ENCODE measurements at regions not wholly inside any gene's neighbourhood (a gene's known extent, or its start where the extent isn't known, plus 50 kb on each side); places are given as distances from the start of the nearest gene placed in this dataset.
"Not testable (repeated sequence)": the region's sequence is repeated elsewhere in the genome, so short reads cannot be mapped to it uniquely, and the experiment has no call there.

DNA sequence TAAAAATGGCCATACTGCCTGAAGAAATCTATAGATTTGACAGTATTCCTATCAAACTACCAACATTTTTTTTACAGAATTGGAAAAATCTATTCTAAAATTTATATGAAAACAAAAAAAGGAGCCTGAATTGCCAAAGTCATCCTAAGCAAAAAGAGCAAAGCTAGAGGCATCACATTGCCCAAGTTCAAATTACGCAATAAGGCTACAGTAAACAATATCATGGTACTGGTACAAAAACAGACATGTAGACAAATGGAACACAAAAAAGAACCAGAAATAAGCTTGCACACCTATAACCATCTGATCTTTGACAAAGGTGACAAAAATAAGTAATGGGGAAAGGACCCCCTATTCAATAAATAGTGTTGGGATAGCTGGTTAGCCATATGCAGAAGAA, 50.2 kb upstream of the THSD7B start:
- H3K27me3 ChIP-seq (ENCODE audit: control insufficient read depth in 2 of 2, insufficient read depth in 2 of 2, low read length in 2 of 2): no peaks in the 10 kb centered on the region
- H3K4me1 ChIP-seq (ENCODE audit: control insufficient read depth in 2 of 2, insufficient read depth in 2 of 2, low read length in 2 of 2): no peaks in the 10 kb centered on the region
- no peak overlapping the region for H3K27ac ChIP-seq (ENCODE audit: low read depth in 2 of 2, low read length in 2 of 2)
- no peak overlapping the region for H3K4me3 ChIP-seq (ENCODE audit: low read length in 2 of 2)
- no peak overlapping the region for H3K9ac ChIP-seq (ENCODE audit: low read depth in 1 of 2, low read length in 2 of 2)
- no peaks in the 10 kb centered on the region for H3K36me3 ChIP-seq (ENCODE audit: control insufficient read depth in 2 of 2, insufficient read depth in 2 of 2, low read length in 2 of 2)
- H3K9me3 ChIP-seq (ENCODE audit: control insufficient read depth in 2 of 2, low read length in 2 of 2): no peaks in the 10 kb centered on the region

DNA sequence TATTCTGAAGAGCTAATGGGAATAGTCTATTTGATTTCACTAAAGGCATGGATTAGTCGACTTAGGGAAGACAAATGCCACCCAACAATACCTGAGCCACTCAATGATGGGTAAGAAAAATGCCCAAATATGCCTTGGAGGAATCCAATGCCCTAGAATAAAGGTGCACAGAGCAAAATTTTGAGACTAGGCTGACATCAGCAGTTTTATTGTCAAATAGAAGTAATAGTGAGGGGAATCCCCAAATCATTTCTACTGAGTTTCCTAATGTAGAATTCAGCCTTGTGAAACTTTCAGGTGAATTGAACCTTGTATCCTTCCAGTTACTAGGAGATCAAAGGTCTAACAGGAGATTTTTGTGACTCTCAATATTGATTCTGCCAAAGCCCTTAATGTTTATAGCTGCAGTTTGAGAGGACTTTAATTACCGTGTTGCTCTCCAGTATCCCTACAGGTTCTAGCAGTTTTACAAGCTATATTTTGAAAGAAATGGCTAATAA, 50.8 kb upstream of the THSD7B start:
- H3K36me3 ChIP-seq (ENCODE audit: control insufficient read depth in 2 of 2, insufficient read depth in 2 of 2, low read length in 2 of 2): no peaks in the 10 kb centered on the region
- no peaks in the 10 kb centered on the region for H3K9me3 ChIP-seq (ENCODE audit: control insufficient read depth in 2 of 2, low read length in 2 of 2)
- H3K27me3 ChIP-seq (ENCODE audit: control insufficient read depth in 2 of 2, insufficient read depth in 2 of 2, low read length in 2 of 2): no peaks in the 10 kb centered on the region
- no peak overlapping the region for H3K4me3 ChIP-seq (ENCODE audit: low read length in 2 of 2)
- no peak overlapping the region for H3K9ac ChIP-seq (ENCODE audit: low read depth in 1 of 2, low read length in 2 of 2)
- H3K27ac ChIP-seq (ENCODE audit: low read depth in 2 of 2, low read length in 2 of 2): no peak overlapping the region
- H3K4me1 ChIP-seq (ENCODE audit: control insufficient read depth in 2 of 2, insufficient read depth in 2 of 2, low read length in 2 of 2): no peaks in the 10 kb centered on the region

DNA sequence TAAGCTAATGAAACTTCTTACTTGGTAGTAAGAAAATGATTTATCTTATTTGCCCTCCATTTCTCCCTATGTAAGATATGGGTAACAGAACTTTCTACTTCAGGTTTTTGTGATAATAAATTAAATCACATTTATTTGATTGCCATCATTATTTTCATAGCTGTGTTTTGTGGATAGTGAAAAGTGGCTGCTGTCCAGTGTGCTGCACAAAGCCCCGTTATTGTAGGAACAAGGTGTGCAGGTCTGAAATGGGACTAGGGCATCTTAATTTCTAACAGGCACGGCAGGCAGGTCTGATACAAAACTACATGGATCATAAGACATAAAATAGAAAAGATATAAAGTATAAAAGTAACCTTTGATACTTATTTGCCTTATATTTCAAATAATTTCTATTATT, 51.6 kb upstream of the THSD7B start:
- Histone ChIP-seq H3K4me3 (ENCODE audit: low read length in 2 of 2) (no peak overlapping the region), H3K9me3 (ENCODE audit: control insufficient read depth in 2 of 2, low read length in 2 of 2) (no peaks in the 10 kb centered on the region), H3K9ac (ENCODE audit: low read depth in 1 of 2, low read length in 2 of 2) (no peak overlapping the region), H3K36me3 (ENCODE audit: control insufficient read depth in 2 of 2, insufficient read depth in 2 of 2, low read length in 2 of 2) (no peaks in the 10 kb centered on the region), H3K27ac (ENCODE audit: low read depth in 2 of 2, low read length in 2 of 2) (no peak overlapping the region), H3K27me3 (ENCODE audit: control insufficient read depth in 2 of 2, insufficient read depth in 2 of 2, low read length in 2 of 2) (no peaks in the 10 kb centered on the region), H3K4me1 (ENCODE audit: control insufficient read depth in 2 of 2, insufficient read depth in 2 of 2, low read length in 2 of 2) (no peaks in the 10 kb centered on the region)

DNA sequence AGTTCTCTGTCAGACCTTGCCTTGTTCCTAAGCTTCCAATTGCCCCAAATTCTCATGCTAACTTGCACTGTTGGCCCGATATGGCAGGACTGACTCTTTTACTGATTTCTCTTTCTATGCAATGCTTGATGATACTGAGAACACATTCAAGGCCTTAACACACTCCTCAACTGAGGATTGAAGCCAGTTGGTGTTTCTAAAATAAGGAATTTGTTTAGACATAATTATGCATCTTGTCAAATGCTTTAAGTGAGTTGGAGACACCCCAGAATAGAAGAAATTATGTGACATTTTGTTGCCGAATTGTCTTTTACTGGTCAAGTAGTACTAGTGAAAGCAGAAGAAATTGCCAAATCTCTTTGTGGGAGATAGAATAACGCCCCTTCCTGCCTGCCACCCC, 60.0 kb upstream of the THSD7B start:
- no peaks in the 10 kb centered on the region for H3K27me3 ChIP-seq (ENCODE audit: control insufficient read depth in 2 of 2, insufficient read depth in 2 of 2, low read length in 2 of 2)
- H3K4me3 ChIP-seq (ENCODE audit: low read length in 2 of 2): no peak overlapping the region
- no peaks in the 10 kb centered on the region for H3K4me1 ChIP-seq (ENCODE audit: control insufficient read depth in 2 of 2, insufficient read depth in 2 of 2, low read length in 2 of 2)
- H3K9me3 ChIP-seq (ENCODE audit: control insufficient read depth in 2 of 2, low read length in 2 of 2): no peaks in the 10 kb centered on the region
- H3K36me3 ChIP-seq (ENCODE audit: control insufficient read depth in 2 of 2, insufficient read depth in 2 of 2, low read length in 2 of 2): no peaks in the 10 kb centered on the region
- no peak overlapping the region for H3K9ac ChIP-seq (ENCODE audit: low read depth in 1 of 2, low read length in 2 of 2)
- no peak overlapping the region for H3K27ac ChIP-seq (ENCODE audit: low read depth in 2 of 2, low read length in 2 of 2)

DNA sequence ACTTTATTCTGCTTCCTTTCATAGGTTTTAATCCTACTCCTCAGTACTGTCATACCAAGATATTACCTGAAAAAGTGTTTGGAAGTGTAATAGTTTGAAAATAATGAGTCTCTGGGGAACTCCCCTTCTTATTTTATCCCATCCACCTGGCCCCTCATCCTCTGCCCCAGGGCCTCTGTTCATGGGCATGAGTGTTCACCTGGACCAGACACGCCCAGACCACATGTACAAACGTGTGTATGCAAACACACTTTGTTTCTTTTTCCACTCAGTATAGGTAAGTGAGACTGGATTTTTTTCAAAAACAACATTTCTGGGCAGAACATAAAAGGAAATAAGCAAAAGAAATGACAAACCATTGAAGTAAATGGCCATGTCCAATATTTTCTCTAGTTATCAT, 62.1 kb upstream of the THSD7B start:
- no peaks in the 10 kb centered on the region for H3K4me1 ChIP-seq (ENCODE audit: control insufficient read depth in 2 of 2, insufficient read depth in 2 of 2, low read length in 2 of 2)
- H3K36me3 ChIP-seq (ENCODE audit: control insufficient read depth in 2 of 2, insufficient read depth in 2 of 2, low read length in 2 of 2): no peaks in the 10 kb centered on the region
- H3K9ac ChIP-seq (ENCODE audit: low read depth in 1 of 2, low read length in 2 of 2): no peak overlapping the region
- no peak overlapping the region for H3K27ac ChIP-seq (ENCODE audit: low read depth in 2 of 2, low read length in 2 of 2)
- no peaks in the 10 kb centered on the region for H3K9me3 ChIP-seq (ENCODE audit: control insufficient read depth in 2 of 2, low read length in 2 of 2)
- H3K27me3 ChIP-seq (ENCODE audit: control insufficient read depth in 2 of 2, insufficient read depth in 2 of 2, low read length in 2 of 2): no peaks in the 10 kb centered on the region
- H3K4me3 ChIP-seq (ENCODE audit: low read length in 2 of 2): no peak overlapping the region

DNA sequence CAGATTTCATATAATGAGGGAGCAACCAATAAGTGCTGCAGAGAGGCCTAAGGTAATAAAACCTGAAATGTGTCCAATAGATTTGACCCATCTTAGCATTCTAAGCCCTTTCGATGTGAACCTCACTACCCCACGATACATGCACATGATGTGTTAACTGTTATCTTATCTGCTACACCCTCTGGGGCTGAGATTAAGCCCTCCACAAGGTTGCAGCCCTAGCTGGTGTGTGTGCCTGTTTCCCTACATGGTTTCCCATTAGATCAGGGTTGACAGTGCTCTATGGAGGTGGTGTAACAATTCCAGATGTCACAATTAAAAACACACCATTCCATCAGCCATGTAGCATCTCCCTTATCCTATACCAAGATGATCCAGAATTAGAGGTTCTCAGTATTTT, 68.9 kb upstream of the THSD7B start:
- no peaks in the 10 kb centered on the region for H3K36me3 ChIP-seq (ENCODE audit: control insufficient read depth in 2 of 2, insufficient read depth in 2 of 2, low read length in 2 of 2)
- no peak overlapping the region for H3K4me3 ChIP-seq (ENCODE audit: low read length in 2 of 2)
- H3K9me3 ChIP-seq (ENCODE audit: control insufficient read depth in 2 of 2, low read length in 2 of 2): no peaks in the 10 kb centered on the region
- no peak overlapping the region for H3K9ac ChIP-seq (ENCODE audit: low read depth in 1 of 2, low read length in 2 of 2)
- H3K27me3 ChIP-seq (ENCODE audit: control insufficient read depth in 2 of 2, insufficient read depth in 2 of 2, low read length in 2 of 2): no peaks in the 10 kb centered on the region
- no peak overlapping the region for H3K27ac ChIP-seq (ENCODE audit: low read depth in 2 of 2, low read length in 2 of 2)
- no peaks in the 10 kb centered on the region for H3K4me1 ChIP-seq (ENCODE audit: control insufficient read depth in 2 of 2, insufficient read depth in 2 of 2, low read length in 2 of 2)

DNA sequence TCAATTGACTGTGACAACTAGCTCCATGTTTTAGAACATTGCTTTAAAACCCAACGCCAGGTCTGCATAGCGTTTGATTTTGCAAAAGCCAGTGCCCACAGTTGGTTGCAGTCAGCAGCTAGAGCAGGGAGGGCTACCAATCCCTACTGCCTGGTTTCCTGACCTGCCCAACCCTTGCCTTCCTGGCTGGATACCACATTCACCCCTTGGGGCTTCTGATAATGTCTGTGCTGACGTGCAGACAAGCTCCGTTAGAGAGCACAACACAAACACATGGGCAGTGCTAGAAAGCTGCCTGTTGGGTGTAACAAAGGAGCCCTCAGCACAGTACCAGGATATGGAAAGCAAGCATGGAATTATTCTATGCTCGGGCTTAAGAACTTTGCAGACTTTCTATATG, 71.4 kb upstream of the THSD7B start:
- Histone ChIP-seq H3K4me3 (ENCODE audit: low read length in 2 of 2) (no peak overlapping the region), H3K9ac (ENCODE audit: low read depth in 1 of 2, low read length in 2 of 2) (no peak overlapping the region), H3K27me3 (ENCODE audit: control insufficient read depth in 2 of 2, insufficient read depth in 2 of 2, low read length in 2 of 2) (no peaks in the 10 kb centered on the region), H3K9me3 (ENCODE audit: control insufficient read depth in 2 of 2, low read length in 2 of 2) (no peaks in the 10 kb centered on the region), H3K36me3 (ENCODE audit: control insufficient read depth in 2 of 2, insufficient read depth in 2 of 2, low read length in 2 of 2) (no peaks in the 10 kb centered on the region), H3K27ac (ENCODE audit: low read depth in 2 of 2, low read length in 2 of 2) (no peak overlapping the region), H3K4me1 (ENCODE audit: control insufficient read depth in 2 of 2, insufficient read depth in 2 of 2, low read length in 2 of 2) (no peaks in the 10 kb centered on the region)

DNA sequence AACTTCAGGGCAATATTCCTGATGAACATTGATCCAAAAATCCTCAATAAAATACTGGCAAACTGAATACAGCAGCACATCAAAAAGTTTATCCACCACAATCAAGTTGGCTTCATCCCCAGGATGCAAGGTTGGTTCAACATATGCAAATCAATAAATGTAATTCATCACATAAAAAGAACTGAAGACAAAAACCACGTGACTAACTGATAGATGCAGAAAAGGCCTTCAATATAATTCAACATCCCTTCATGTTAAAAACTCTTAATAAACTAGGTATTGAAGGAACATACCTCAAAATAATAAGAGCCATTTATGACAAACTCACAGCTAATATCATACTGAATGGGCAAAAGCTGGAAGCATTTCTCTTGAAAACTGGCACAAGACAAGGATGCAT, 85.3 kb upstream of the THSD7B start:
- H3K9ac ChIP-seq (ENCODE audit: low read depth in 1 of 2, low read length in 2 of 2); H3K36me3 ChIP-seq (ENCODE audit: control insufficient read depth in 2 of 2, insufficient read depth in 2 of 2, low read length in 2 of 2); H3K27ac ChIP-seq (ENCODE audit: low read depth in 2 of 2, low read length in 2 of 2); H3K27me3 ChIP-seq (ENCODE audit: control insufficient read depth in 2 of 2, insufficient read depth in 2 of 2, low read length in 2 of 2); H3K4me1 ChIP-seq (ENCODE audit: control insufficient read depth in 2 of 2, insufficient read depth in 2 of 2, low read length in 2 of 2); H3K9me3 ChIP-seq (ENCODE audit: control insufficient read depth in 2 of 2, low read length in 2 of 2); H3K4me3 ChIP-seq (ENCODE audit: low read length in 2 of 2): not testable (repeated sequence)

DNA sequence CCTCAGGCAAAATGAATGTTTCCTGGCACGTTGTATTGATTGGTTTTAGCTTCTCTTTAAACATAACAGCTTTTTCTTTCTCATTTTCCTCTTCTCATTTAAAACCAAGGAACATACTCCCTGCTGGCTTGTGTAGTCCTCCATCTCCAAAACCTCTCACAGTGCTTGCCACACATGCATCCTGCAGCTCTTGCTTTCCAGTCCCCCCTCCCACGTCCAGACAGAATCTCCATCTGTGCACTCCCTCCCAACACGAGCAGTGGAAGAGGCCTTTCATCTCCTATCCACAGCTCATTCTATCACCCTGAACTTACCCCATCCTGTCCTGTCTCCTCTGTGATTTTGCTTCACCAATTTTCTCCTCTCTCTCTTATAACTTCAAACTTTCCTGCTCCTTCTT, 99.6 kb upstream of the THSD7B start:
- Histone ChIP-seq H3K9me3 (ENCODE audit: control insufficient read depth in 2 of 2, low read length in 2 of 2) (no peaks in the 10 kb centered on the region), H3K27ac (ENCODE audit: low read depth in 2 of 2, low read length in 2 of 2) (no peak overlapping the region), H3K4me3 (ENCODE audit: low read length in 2 of 2) (no peak overlapping the region), H3K27me3 (ENCODE audit: control insufficient read depth in 2 of 2, insufficient read depth in 2 of 2, low read length in 2 of 2) (no peaks in the 10 kb centered on the region), H3K9ac (ENCODE audit: low read depth in 1 of 2, low read length in 2 of 2) (no peak overlapping the region), H3K4me1 (ENCODE audit: control insufficient read depth in 2 of 2, insufficient read depth in 2 of 2, low read length in 2 of 2) (no peaks in the 10 kb centered on the region), H3K36me3 (ENCODE audit: control insufficient read depth in 2 of 2, insufficient read depth in 2 of 2, low read length in 2 of 2) (no peaks in the 10 kb centered on the region)

DNA sequence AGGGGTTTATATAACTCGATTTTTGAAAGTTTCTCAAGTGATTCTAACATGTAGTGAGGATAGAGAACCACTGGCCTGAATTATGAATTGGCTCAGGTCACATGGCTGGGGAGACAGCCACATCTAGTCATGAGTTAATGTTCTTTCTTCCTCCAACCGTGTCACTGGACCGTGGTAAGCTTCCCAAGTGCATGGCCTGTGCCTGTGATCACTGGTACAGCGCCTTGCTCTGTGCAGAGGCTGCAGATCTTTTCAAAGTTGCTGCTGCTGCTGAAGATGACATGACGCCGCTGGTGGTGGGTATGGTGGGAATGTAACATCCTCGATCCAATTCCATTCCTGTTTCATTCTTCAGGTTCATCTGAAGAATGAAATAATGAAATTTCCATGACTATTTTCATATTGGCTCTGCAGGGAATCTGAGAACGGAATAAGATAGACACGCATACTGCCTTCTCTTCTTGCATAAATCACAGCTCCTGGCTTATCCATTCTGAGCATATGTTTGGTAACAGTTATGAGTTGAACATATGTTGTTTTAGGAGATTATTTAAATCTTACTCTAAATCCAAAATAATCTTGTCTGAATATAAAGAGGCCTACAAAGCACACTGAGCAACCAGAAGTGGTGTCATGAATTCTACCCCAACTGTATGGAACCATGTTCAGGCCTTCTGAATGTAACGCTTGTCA, 100.5 kb upstream of the THSD7B start:
- no peak overlapping the region for H3K27ac ChIP-seq (ENCODE audit: low read depth in 2 of 2, low read length in 2 of 2)
- H3K36me3 ChIP-seq (ENCODE audit: control insufficient read depth in 2 of 2, insufficient read depth in 2 of 2, low read length in 2 of 2): no peaks in the 10 kb centered on the region
- H3K9ac ChIP-seq (ENCODE audit: low read depth in 1 of 2, low read length in 2 of 2): no peak overlapping the region
- H3K27me3 ChIP-seq (ENCODE audit: control insufficient read depth in 2 of 2, insufficient read depth in 2 of 2, low read length in 2 of 2): no peaks in the 10 kb centered on the region
- no peaks in the 10 kb centered on the region for H3K4me1 ChIP-seq (ENCODE audit: control insufficient read depth in 2 of 2, insufficient read depth in 2 of 2, low read length in 2 of 2)
- no peak overlapping the region for H3K4me3 ChIP-seq (ENCODE audit: low read length in 2 of 2)
- no peaks in the 10 kb centered on the region for H3K9me3 ChIP-seq (ENCODE audit: control insufficient read depth in 2 of 2, low read length in 2 of 2)

DNA sequence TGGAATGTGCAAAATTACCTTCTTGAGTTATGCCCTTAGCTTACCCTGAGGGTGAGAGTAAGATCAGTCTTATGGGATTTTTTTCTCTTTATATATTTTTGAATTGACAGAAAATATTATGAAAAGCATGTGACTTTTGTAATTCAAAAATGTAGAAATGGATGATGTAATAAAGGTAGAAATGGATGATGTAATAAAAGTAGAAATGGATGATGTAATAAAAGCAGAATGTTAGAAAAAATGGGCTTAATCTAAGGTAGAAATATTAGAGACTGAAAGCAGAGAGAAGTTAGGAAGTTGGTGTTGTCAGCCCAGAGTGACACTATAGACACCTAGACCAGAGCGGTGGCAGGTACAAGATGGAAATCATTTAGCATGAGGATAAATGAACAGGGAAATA, 107.1 kb upstream of the THSD7B start:
- H3K27me3 ChIP-seq (ENCODE audit: control insufficient read depth in 2 of 2, insufficient read depth in 2 of 2, low read length in 2 of 2): no peaks in the 10 kb centered on the region
- H3K4me1 ChIP-seq (ENCODE audit: control insufficient read depth in 2 of 2, insufficient read depth in 2 of 2, low read length in 2 of 2): no peaks in the 10 kb centered on the region
- H3K27ac ChIP-seq (ENCODE audit: low read depth in 2 of 2, low read length in 2 of 2): no peak overlapping the region
- H3K4me3 ChIP-seq (ENCODE audit: low read length in 2 of 2): no peak overlapping the region
- H3K36me3 ChIP-seq (ENCODE audit: control insufficient read depth in 2 of 2, insufficient read depth in 2 of 2, low read length in 2 of 2): no peaks in the 10 kb centered on the region
- no peaks in the 10 kb centered on the region for H3K9me3 ChIP-seq (ENCODE audit: control insufficient read depth in 2 of 2, low read length in 2 of 2)
- no peak overlapping the region for H3K9ac ChIP-seq (ENCODE audit: low read depth in 1 of 2, low read length in 2 of 2)

Measured in mucosa of rectum (tissue), 2 donors.